NT2/D1 (cell line): ENCODE measurements at regions not wholly inside any gene's neighbourhood (a gene's known extent, or its start where the extent isn't known, plus 50 kb on each side); places are given as distances from the start of the nearest gene placed in this dataset.

Source experiments
- SUZ12 ChIP-seq: IDR thresholded peaks from 2 replicates; pipeline ENCODE4 v1.6.1; 2011; ENCODE audit not compliant: insufficient read length, insufficient read depth; ENCODE audit errors: extremely low read depth
- YY1 ChIP-seq: IDR thresholded peaks from 2 replicates; pipeline ENCODE4 v1.6.1; 2011; ENCODE audit not compliant: insufficient read length, insufficient read depth
- ZNF274 ChIP-seq: IDR thresholded peaks from 2 replicates; pipeline ENCODE4 v1.6.1; 2011; ENCODE audit warnings: mild to moderate bottlenecking, low read depth, low read length

DNA sequence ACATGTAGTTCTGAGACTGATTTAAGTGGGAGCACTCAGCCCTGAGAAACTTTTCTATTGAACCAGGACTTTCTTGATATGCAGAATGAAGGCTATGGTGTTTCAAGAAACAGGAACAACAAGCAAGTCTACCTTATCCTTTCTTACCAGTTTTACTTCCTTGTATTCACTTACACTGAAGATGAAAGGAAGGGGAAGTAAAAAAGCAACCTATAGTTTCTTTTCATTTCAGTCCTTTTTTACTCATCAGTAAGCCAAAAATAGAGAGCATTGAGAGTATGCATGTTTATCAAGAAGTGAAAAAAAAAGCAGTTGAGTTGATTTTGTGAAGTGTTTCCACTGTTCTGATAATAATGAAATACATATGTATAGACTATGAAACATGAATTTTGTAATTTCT, 1010.3 kb downstream of the AMY1C start:
- no peak for TF ChIP-seq ZNF274
- no peak for TF ChIP-seq YY1
- no peak for TF ChIP-seq SUZ12
